ENCODE measurements at regions not wholly inside any gene's neighbourhood (a gene's known extent, or its start where the extent isn't known, plus 50 kb on each side); places are given as distances from the start of the nearest gene placed in this dataset.

- TF ChIP-seq CTCF (IDR thresholded peaks at IDR 0.05; ENCODE audit: poor library complexity, severe bottlenecking), result no peak
- TF ChIP-seq EP300 (conservative IDR thresholded peaks at IDR 0.05; ENCODE audit: poor library complexity, severe bottlenecking), result no peak
- no peak for TF ChIP-seq RAD21 (conservative IDR thresholded peaks at IDR 0.05)
- TF ChIP-seq, protein P1, sequence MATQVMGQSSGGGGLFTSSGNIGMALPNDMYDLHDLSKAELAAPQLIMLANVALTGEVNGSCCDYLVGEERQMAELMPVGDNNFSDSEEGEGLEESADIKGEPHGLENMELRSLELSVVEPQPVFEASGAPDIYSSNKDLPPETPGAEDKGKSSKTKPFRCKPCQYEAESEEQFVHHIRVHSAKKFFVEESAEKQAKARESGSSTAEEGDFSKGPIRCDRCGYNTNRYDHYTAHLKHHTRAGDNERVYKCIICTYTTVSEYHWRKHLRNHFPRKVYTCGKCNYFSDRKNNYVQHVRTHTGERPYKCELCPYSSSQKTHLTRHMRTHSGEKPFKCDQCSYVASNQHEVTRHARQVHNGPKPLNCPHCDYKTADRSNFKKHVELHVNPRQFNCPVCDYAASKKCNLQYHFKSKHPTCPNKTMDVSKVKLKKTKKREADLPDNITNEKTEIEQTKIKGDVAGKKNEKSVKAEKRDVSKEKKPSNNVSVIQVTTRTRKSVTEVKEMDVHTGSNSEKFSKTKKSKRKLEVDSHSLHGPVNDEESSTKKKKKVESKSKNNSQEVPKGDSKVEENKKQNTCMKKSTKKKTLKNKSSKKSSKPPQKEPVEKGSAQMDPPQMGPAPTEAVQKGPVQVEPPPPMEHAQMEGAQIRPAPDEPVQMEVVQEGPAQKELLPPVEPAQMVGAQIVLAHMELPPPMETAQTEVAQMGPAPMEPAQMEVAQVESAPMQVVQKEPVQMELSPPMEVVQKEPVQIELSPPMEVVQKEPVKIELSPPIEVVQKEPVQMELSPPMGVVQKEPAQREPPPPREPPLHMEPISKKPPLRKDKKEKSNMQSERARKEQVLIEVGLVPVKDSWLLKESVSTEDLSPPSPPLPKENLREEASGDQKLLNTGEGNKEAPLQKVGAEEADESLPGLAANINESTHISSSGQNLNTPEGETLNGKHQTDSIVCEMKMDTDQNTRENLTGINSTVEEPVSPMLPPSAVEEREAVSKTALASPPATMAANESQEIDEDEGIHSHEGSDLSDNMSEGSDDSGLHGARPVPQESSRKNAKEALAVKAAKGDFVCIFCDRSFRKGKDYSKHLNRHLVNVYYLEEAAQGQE (IDR thresholded peaks at IDR 0.05; ENCODE audit: borderline replicate concordance), result no peak
- TF ChIP-seq SMC3 (conservative IDR thresholded peaks at IDR 0.05; ENCODE audit: poor library complexity), result no peak
- no peak for TF ChIP-seq EZH2 (IDR thresholded peaks at IDR 0.05; ENCODE audit: borderline replicate concordance, insufficient read depth, low read length, poor library complexity, severe bottlenecking)
These were observed 50.0 kb upstream of the NOX3 start for GRCh38 chr6:155505608-155505989.

Measured in neural cell (in vitro differentiated cells).